ENCODE measurements at regions not wholly inside any gene's neighbourhood (a gene's known extent, or its start where the extent isn't known, plus 50 kb on each side); places are given as distances from the start of the nearest gene placed in this dataset.

- DNase-seq: no peak
- no peaks in the 10 kb centered on the region for H3K27me3 ChIP-seq
- no peak overlapping the region for H3K27ac ChIP-seq
- no peaks in the 10 kb centered on the region for H3K36me3 ChIP-seq
- intact Hi-C loops (cut with DNase I): no loop called here
- TF ChIP-seq, protein P1, sequence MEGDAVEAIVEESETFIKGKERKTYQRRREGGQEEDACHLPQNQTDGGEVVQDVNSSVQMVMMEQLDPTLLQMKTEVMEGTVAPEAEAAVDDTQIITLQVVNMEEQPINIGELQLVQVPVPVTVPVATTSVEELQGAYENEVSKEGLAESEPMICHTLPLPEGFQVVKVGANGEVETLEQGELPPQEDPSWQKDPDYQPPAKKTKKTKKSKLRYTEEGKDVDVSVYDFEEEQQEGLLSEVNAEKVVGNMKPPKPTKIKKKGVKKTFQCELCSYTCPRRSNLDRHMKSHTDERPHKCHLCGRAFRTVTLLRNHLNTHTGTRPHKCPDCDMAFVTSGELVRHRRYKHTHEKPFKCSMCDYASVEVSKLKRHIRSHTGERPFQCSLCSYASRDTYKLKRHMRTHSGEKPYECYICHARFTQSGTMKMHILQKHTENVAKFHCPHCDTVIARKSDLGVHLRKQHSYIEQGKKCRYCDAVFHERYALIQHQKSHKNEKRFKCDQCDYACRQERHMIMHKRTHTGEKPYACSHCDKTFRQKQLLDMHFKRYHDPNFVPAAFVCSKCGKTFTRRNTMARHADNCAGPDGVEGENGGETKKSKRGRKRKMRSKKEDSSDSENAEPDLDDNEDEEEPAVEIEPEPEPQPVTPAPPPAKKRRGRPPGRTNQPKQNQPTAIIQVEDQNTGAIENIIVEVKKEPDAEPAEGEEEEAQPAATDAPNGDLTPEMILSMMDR (IDR thresholded peaks at IDR 0.05): no peak
- TF ChIP-seq POLR2A (IDR thresholded peaks at IDR 0.05): no peak
- H3K4me1 ChIP-seq: peaks cover 6 to 7% of the 10 kb centered on the region in 2 donors
- H3K4me3 ChIP-seq (replicated peaks in 1 of 3): no peak overlapping the region
- no peaks in the 10 kb centered on the region for H3K9me3 ChIP-seq
Measured at GRCh38 chr1:222924136-222924706, 109.4 kb downstream of the DISP1 start.

DNA sequence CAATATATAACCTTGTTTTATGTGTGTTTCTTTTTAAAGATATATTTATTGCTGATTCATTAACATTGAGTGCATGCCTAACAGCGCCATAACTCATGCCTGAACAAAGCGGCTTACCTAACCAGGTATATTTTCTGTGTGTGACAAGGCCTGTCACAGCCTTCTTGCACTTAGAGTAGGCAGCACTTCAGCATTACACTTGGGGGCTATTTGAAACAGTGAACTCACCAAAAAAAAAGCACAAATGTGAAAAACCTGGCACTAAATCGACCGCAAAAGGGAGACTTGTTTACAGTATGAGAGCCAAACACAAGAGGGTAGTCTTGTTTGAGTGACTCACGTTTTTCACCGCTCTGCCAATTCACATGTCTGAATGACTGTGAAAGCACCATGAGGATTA, 111.7 kb downstream of the DISP1 start:
- intact Hi-C loops (cut with DNase I): no loop called here
- WGBS, 2 donors: 78 to 80% methylated on average over 6 of the region's 6 CpGs

DNA sequence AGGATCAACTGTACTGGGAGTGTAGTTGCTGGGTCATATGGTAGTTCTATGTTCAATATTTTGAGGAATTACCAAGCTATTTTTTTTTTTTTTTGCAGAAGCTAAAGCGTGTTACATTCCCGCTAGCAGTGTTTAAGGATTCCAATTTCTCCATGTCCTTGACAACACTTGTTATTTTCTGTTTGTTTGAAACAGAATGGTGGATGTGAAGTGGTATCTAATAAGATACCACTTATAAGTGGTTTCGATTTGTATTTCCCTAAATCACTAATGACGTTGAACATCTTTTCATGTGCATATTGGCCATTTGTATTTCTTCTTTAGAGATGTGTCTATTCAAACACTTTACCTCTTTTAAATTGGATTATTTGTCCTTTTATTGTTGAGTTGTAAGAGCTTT, 112.2 kb downstream of the DISP1 start:
- Histone ChIP-seq H3K36me3 (no peaks in the 10 kb centered on the region), H3K4me1 (peaks cover 7 to 18% of the 10 kb centered on the region in 2 donors), H3K27me3 (no peaks in the 10 kb centered on the region), H3K4me3 (replicated peaks in 1 of 3) (no peak overlapping the region), H3K27ac (no peak overlapping the region), H3K9me3 (no peaks in the 10 kb centered on the region)
- intact Hi-C loops (cut with DNase I): no loop called here
- 94 to 98% methylated on average over 4 of the region's 4 CpGs for WGBS, 2 donors
- no peak for DNase-seq
- TF ChIP-seq POLR2A (IDR thresholded peaks at IDR 0.05): no peak
- TF ChIP-seq, protein P1 (IDR thresholded peaks at IDR 0.05): no peak

More for the DNA sequence above, 111.7 kb downstream of the DISP1 start:
- no peaks in the 10 kb centered on the region for H3K27me3 ChIP-seq
- TF ChIP-seq POLR2A (IDR thresholded peaks at IDR 0.05): no peak
- TF ChIP-seq, protein P1 (IDR thresholded peaks at IDR 0.05): no peak
- no peak overlapping the region for H3K4me3 ChIP-seq (replicated peaks in 1 of 3)
- H3K36me3 ChIP-seq: no peaks in the 10 kb centered on the region
- DNase-seq: no peak
- peaks cover 7 to 17% of the 10 kb centered on the region in 2 donors for H3K4me1 ChIP-seq
- H3K9me3 ChIP-seq: no peaks in the 10 kb centered on the region
- no peak overlapping the region for H3K27ac ChIP-seq

GRCh38 chr1:222928212-222928611, 113.4 kb downstream of the DISP1 start:
- Histone ChIP-seq H3K9me3 (no peaks in the 10 kb centered on the region), H3K36me3 (no peaks in the 10 kb centered on the region), H3K4me3 (replicated peaks in 1 of 3) (peak overlapping the region in 2 of 3 donors; percentile 2 to 9), H3K27ac (peak overlapping the region in 2 of 3 donors; percentile 2 to 61), H3K4me1 (peaks cover 7 to 18% of the 10 kb centered on the region in 2 donors), H3K27me3 (no peaks in the 10 kb centered on the region)
- TF ChIP-seq, protein P1 (IDR thresholded peaks at IDR 0.05): peak in 1 of 6 experiments; percentile 10
- peak in 1 of 2 donors; percentile 66 for TF ChIP-seq POLR2A (IDR thresholded peaks at IDR 0.05)
- peak; percentile 63 to 77 for DNase-seq
- WGBS, 2 donors: 12 to 28% methylated on average over 3 of the region's 3 CpGs
- intact Hi-C loops (cut with DNase I): no loop called here

GRCh38 chr1:222930070-222930469, 115.2 kb downstream of the DISP1 start:
- H3K9me3 ChIP-seq: no peaks in the 10 kb centered on the region
- TF ChIP-seq, protein P1 (IDR thresholded peaks at IDR 0.05): no peak
- no peak for TF ChIP-seq POLR2A (IDR thresholded peaks at IDR 0.05)
- no peak overlapping the region for H3K27ac ChIP-seq
- no peak overlapping the region for H3K4me3 ChIP-seq (replicated peaks in 1 of 3)
- no peaks in the 10 kb centered on the region for H3K27me3 ChIP-seq
- H3K36me3 ChIP-seq: no peaks in the 10 kb centered on the region
- DNase-seq: no peak
- intact Hi-C loops (cut with DNase I): no loop called here
- H3K4me1 ChIP-seq: peaks cover 7 to 18% of the 10 kb centered on the region in 2 donors

Measured in thyroid gland (tissue), 4 donors.